Fibroblast of skin of left quadriceps (primary cell): ENCODE measurements at regions not wholly inside any gene's neighbourhood (a gene's known extent, or its start where the extent isn't known, plus 50 kb on each side); places are given as distances from the start of the nearest gene placed in this dataset.

Source experiments
- DNase-seq, 2 experiments: peaks; one replicate each; pipeline ENCODE4 v3.0.0-alpha.2; 2013; ENCODE audit warnings: low read depth in 2 of 2

DNA sequence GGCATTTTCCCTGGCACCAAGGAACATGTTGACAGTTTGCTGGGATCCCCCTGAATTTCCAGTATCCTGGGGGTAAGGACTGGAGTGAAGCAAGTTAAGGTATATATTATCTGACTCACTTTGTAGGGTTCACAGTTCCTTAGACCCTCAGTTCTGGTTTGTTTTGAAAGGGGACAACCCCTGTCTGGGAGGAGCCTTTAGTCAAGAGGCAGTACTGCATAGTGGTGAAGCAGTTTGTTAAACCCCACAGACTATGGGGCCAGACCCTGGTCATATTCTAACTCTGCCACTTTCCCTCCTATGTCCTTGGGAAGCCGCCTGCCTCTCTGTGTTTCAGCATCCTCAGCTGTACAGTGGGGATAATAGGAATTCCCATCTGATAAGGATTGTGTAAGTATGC lies 145.5 kb upstream of the ZFHX3 start:
- DNase-seq, result no peak

- DNase-seq, result no peak
Observed at GRCh38 chr16:73192232-73192894, 144.4 kb upstream of the ZFHX3 start.

GRCh38 chr16:73191660-73192046 lies 143.7 kb upstream of the ZFHX3 start:
- DNase-seq, result no peak

GRCh38 chr16:73190688-73191659 lies 143.0 kb upstream of the ZFHX3 start:
- DNase-seq, result no peak

DNA sequence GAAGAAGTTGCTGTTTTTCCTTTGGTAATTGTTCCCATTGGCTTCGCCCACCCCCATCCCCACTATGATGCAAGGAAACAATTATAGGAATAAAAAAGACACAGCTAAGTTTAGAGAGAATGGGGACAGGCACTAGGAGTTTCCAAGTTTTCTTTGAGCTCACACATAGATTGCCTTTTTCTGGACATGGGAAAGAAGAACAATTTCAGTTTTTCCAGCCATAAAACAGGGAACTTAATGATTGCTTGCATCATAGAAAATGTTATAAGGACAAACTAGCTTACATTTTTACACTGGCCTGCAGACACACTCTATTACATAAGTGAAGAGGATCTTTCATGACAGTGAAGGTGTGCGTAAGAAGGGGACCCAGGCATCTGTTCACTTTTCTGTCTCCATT lies 142.3 kb upstream of the ZFHX3 start:
- no peak for DNase-seq

DNA sequence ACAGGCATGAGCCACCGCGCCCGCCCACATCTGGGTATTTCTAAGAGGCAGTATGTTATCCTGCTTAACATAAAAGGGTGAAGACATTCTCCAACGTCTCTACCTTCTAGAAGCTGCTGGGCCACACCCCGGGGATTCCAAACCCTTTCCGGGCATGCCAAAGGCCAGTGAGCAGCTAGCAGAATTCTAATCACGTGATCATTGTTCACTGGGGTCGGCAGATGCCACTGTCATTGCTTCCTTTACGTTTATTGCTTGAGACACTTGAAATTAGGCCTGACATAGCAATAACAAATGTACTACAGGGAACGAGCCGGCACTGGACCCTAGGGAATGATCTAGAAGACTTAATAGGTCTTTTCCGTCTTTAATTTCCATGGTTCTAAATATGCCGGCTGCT lies 141.2 kb upstream of the ZFHX3 start:
- no peak for DNase-seq

DNA sequence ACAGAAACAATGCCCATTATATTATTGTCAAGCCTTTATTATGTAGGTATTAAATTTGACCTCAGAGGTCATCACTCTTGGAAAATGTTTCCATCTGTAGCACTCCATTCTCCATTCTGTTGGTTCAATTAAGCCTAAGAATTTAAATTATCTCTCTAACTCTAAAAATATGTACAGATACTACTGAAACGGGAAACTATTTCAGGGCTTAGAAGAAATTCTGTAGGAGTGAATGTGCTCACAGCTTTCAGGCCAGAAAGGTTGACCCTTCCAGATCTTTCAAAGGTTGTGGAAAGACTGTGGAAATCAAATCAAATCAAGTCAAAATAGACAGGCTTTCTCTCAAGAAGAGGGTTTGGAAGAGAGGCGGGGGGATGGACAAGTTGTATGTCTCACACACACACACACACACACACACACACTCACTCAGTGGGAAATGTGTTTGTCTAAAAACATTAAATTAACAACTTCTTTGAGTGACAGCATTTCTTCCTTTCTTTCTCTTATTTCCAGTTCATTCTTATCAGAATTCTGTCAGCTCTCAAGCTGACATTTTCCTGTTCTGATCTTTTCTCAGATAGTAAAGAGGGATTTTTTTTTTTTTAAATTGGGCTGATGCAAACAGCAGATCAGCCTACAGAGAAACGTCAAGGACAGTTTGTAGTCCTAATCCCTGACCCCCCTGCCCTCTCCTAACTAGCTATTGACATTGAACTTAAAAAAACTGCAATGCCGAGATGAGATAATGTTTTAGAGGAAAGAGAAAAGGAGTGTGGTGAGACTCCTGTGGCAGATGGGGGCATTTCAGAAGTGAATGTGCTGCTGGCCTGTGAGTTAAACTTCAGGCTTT lies 139.0 kb upstream of the ZFHX3 start:
- DNase-seq, result no peak

- DNase-seq, result no peak
Observed at GRCh38 chr16:73185737-73186136, 137.8 kb upstream of the ZFHX3 start.

DNA sequence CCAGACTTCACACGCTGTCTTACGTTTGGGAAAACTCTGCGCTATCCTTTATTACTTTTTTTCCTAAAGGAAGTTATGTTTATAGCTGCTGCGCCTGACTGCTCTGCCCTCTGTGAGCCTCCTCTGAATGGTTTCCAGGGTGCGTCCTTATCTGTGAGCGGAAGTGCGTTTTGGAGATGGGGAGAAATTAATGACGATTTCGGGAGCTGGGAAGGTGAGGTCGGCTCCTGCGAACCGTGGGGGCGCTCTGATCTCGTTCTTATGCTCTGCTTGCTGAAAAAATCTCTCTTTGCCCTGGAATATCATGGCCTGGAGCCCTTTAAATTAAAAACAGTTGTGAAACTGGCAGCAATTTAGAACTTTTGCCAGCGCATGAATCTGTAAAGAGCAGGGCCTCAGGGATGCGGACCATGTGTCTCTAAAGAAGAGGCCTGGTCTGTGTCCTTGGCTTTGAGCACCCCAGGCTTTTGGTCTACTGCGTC lies 135.7 kb upstream of the ZFHX3 start:
- DNase-seq, result peak in 1 of 2 experiments; percentile 33

GRCh38 chr16:73179705-73180331 lies 131.9 kb upstream of the ZFHX3 start:
- no peak for DNase-seq

DNA sequence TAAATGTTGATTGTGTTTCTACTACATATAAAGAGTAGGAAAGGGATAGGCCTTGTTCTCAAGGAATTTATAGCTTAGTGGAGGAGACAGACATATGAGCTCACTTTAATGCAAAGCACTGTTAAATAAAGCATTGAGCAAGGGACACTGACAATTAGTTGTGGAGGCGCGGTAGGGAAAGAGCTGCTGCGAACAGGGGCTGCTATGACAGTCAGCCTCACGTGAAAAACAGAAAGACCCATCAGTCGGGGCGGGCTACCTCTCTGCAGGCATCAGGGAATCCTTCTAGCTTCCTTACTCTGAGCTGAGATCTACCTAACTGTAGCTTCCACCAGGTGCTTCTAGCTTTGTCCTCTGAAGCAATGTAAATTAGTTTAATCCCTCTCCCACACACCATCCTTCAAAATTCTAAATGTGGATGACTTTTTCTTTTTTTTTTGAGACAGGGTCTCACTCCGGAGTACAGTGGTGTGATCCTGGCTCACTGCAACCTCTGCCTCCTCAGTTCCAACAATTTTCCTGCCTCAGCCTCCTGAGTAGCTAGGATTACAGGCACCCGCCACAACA lies 129.9 kb upstream of the ZFHX3 start:
- no peak for DNase-seq

DNA sequence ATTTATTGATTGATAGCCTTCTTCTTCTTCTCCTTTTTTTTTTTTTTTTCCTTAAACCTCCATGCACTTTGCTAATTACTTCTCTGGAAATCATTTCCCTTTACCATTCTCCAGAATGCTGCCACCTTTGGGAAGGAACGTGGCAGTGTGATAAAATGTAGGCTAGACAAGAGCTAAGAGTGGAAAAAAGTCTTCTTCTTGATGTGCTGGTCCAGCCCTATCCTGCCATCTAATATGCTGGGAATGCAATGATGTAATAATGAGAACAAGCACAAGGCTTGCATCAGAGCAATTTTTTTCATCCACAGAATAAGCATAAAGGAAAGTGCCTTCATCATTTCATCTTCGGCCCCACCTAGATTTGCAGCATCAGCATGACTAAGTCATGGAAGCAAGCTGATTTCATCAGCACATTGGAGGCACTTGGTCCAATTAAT lies 128.7 kb upstream of the ZFHX3 start:
- DNase-seq, result peak; percentile 72 to 75

GRCh38 chr16:73172973-73173709 lies 125.2 kb upstream of the ZFHX3 start:
- no peak for DNase-seq

- peak; percentile 81 to 84 for DNase-seq
Observed at GRCh38 chr16:73172241-73172972, 124.5 kb upstream of the ZFHX3 start.

DNA sequence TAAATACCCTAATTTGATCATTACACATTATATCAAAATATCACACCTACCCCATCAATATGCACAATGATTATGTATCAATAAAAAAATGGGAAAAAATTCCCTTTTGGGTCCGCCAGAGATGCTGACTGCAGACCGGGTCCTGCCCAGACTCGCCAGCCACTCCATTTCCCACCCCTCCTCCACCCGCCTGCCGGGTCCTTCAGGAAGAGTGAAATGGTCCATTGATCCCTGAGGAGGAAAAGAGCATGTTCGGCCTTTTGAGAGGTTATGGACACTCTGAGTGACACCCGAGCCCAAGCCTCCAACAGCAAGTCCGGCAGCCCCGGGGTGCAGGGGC lies 123.9 kb upstream of the ZFHX3 start:
- DNase-seq, result no peak

DNA sequence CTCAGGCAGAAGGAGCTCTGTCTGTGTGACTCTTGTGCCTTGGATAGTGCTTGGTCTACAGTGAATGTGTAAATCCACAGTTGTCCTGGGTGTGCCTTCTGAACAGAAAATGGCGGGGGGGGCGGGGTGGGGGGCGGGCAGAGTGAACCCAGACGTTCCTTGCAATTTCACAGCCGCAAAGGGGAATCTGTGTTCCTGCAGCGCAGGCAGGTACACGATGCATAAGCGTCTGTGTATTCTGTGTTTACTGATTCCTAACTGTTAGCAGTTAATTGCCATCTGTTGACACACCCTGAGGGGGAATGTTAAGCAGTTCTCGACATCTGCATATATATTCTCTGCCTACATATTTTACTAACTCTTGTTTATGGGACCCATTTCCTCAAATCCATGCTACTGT lies 123.5 kb upstream of the ZFHX3 start:
- DNase-seq, result no peak

DNA sequence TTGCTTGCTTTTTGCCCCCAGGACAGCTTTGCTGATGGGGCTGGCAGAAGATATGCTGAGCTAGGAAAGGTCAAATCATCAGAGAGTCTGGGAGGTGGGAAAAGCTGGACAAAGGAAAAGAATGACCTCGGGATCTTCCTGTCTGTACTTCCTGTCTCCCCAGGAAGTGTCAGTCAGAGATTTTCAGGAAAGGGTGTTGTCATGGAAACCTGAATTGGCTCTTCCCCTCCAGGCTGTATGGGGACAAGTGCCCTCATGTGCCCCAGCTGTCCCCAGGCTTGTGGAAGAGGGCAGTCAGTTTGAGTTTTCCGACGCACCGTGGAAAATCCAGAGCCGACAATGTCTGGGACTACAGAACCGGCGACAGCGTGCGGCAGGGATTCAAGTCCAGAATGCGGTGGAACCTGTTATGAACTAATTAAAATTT lies 122.7 kb upstream of the ZFHX3 start:
- DNase-seq, result no peak

GRCh38 chr16:73166947-73167550 lies 119.1 kb upstream of the ZFHX3 start:
- no peak for DNase-seq

DNA sequence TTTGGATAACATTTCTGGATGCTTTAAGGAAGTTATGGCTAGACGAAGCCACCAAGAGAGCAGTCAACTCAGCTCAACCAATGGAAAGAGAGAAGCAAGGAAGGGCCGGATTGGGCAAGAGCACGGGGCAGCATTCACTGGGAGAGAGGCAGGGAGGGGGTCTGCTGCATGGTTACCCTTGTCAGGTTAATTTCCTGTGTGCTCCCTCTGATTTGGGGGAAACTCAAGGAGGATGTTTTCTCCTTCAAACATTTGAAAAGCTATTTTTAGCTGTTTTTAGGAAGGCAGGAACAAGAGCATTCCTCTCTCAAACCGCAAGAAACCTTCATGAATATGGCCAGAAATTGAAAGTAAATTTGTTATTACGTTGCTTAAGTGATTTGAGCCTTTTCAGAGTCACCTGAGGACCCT lies 118.5 kb upstream of the ZFHX3 start:
- DNase-seq, result no peak
